HG03442 (cell line): ENCODE measurements at regions not wholly inside any gene's neighbourhood (a gene's known extent, or its start where the extent isn't known, plus 50 kb on each side); places are given as distances from the start of the nearest gene placed in this dataset.

Experiments used
- ATAC-seq: cut with Tn5 transposase; IDR thresholded peaks from one replicate; pipeline ENCODE4 v1.9.1; 2021; ENCODE audit warnings: mild to moderate bottlenecking, moderate library complexity; ENCODE audit not compliant: unreplicated experiment

DNA sequence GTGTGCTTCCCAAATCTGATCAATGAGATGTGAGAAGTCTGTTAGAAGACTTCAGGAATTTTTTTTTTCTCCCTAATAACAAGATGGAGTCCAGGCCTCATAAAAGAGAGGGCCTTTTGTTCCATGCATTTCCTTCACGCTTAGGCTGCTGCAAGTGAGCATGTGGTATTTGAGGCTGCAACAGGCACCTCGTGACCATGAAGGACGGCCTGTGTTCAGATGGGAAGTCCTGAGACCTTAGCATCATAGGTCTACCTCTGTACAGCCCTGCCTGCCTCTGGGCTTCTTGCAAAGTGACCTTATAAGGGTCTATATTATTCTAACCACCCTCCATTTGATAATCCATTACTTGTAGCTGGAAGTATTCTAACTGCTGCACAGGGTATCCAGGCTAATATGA is 86.6 kb downstream of the BOD1 start:
- no peak for ATAC-seq

DNA sequence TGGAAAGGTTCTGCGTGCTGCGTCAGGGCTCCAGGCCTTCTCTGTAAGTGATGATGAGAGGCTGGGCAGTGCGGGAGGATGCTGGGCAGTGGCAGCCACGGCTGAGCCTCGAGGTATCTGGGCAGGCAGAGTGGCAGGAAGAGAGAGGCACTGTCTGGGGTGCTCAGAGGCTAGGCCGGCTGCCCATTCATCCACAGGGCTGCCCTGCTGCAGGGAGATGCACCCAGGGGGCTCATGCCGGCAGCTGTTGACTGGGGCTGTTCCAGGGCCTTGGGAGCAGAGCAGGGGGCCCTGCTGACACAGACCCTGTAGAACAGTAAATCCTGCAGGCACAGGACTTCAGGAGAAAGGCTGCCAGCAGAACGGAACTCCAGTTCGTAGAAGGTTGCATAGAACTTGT is 88.8 kb downstream of the BOD1 start:
- no peak for ATAC-seq

DNA sequence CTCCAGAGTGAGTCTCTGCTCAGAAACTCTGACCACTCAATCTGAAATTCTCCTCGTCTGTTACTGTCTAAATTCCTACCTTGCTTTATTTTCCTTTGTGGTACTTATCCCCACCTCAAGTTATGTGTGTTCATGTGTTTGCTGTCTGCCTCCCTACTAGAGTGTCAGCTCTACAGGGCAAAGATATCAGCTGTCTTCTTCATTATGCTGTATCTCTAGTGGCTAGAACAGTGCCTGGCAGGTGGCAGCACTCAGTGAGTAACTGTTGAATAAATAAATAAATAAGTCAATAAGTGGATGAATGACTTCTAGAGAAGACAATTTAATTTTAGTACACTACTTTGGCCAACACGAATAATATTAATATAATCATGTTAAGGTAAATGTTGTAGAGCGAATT is 92.3 kb downstream of the BOD1 start:
- no peak for ATAC-seq

DNA sequence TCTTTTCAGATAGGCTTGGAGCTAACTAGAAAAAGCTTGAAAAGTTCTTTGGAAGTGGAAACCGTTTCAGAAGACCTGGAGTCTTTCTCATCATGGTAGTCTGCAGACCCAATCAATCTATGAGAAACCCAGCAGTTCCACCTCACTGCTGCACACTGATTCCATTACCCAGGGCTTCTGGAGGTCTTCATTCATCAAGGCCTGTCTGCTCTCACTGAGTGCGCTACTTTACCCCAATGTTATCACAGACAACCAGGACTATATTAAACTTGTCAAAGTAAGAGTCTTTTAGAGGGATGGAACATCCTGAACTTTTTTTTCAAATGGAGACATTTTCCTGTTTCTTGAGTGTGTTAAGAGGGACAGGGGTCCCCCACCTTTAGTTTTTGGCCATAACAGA is 93.1 kb downstream of the BOD1 start:
- ATAC-seq, result no peak

DNA sequence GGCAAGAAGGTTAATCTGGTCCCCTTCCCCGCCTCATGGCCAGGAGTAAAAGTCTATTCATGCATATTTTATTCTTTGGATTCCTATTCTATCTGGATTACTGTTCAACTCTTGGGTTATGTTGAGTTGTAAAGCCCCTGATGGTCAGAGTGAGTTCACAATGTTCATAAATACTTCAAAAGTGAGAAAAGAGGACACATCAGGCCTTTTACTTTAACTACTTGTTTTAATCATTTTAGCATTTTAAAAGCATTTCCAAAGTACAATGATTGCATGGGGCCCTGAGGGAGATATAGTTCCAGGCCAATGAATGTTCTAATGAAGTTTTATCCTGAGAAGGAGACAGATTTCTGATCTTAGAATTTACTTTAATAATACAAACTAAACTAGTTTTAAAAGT is 93.9 kb downstream of the BOD1 start:
- ATAC-seq, result no peak

DNA sequence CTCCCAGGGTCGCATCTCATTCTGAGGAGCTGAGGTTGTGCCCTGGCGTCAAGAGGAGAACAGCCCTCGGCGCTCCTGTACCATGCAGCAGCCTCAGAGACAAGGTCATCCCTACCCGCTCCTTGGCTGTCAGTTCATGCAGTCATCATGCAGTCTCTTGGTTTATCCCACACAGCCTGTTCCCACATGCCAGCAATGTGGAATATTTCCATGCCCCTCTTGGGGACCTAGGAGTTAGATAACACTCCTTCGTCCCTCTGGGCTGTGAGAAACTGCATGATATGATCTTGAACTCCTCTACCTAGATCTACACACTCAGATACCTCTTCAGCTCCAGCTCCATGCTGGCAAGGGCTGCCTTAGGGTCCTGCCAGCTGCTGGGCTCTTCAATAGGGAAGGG is 97.6 kb downstream of the BOD1 start:
- ATAC-seq, result no peak

DNA sequence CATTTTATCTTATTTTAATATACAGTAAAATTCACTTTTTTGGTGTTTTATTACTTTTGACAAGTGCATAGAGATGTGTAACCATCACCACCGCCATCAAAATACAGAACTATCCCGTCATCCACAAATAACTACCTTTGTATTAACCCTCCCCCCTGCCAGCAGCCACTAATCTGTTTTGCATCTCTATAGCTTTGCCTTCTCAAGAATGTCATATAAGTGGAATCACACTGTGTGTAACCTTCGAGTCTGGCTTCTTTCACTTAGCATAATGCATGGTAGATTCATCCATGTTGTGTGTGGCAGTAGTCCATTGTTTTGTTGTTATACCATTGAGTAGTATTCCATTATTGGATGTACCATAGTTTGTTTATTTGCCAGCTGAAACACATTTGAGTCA is 98.8 kb downstream of the BOD1 start:
- no peak for ATAC-seq

DNA sequence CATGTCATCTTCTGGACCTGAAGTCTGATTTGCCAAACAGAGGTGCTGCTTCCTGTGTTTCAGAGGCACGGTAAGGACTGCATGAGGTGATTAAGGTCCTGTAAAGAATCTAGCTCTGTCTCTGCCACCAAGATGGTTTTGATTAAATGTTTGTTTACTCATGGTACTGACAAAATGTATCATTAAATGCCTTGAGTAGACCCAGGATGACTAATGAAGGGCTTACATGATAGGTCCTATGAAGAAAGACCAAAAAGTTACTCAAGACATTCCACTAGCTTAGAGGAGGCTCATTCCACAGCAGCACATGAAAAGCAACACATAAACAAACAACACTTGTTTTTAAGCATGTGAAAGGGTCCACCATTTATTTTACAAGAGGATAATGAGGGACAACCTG is 100.9 kb downstream of the BOD1 start:
- ATAC-seq, result no peak

DNA sequence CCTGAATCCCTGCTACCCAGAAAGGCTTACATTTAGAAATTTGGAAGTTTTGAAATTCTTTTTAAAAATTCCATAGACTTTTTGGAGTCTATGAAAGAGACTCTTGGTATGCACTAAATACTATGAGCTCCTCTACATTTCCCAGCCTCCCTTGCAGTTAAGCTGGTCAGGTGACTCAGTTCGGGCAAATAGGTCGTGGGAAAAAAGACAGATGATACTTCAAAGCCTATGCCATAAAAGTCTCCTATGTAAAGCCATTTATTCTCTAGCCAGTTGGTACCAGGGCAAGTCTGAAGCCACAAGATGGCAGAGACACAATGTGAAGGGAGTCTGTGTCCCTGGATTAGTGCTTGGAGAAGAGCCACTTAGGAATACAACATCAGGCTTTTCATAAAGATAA is 101.8 kb downstream of the BOD1 start:
- no peak for ATAC-seq

DNA sequence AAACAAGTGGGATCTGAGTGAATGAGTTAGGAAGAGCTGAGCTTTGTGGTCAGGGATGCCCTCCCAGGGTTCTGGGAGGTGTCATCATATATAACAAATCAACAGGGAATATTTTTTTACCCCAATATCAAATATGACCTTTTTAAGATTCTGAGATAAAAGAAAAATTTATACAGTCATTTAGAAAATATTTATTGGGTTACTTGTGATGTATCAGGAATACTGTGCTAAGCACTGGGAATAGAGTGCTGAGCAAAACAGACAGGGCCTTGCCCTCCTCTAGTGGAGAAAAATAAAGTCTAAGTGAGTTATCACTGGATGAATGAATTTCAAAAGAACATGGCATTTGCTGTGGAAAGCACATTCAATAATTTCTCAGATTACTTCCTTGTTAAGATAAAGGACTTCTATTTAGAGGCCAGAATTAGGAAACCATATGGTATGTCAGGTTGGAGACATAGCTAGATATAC is 102.9 kb downstream of the BOD1 start:
- ATAC-seq, result no peak

DNA sequence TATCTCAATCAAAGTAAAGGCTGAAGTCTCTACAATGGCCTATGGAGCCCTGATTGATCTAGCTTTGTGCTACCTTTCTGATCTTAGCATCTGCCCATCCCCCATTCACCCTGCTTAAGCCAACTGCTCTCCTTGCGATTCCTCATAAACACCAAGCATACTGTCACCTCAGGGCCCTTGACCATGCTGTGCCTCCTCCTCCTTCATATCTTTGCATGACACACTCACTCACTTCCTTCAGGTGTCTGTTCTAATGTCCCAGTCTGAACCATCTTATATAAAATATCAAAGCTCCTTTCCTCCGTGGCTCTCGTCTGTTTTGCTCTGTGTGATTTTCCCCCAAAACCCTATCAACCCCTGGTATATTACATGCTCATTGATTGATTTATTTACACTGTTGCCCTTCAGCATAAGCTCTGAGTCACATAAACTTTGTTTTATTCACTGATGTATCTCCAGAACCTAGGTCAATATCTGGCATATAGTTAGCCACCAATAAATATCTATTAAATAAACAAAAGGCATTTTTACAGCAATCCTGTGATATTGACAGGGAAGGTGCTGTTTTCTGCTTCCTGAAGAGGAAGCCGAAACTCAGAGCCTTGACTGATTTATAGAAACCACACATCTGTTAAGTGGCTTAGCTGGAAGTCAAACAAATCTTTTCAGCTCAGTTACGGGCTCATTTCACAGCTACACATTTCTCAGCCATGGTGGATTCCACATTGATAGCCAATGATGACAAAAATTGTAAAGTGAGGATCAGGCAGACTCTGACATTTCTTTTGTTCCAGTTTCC is 103.6 kb downstream of the BOD1 start:
- no peak for ATAC-seq

DNA sequence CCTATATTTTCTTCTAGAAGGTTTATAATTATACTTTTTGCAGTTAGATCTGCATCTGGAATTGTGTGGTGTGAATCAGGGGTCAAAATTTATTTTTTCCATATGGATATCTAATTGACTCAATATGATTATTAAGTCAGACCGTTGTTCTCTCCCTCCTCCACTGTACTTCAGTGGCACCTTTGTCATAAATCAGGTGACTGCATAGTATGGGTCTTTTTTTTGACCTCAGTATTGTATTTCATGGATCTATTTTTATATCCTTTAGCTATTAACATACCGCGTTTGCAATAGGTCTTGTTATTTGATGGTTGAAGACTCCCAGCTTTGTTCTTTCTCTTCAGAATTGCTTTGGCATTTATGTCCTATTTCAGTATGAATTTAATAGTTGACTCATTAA is 107.4 kb downstream of the BOD1 start:
- no peak for ATAC-seq

DNA sequence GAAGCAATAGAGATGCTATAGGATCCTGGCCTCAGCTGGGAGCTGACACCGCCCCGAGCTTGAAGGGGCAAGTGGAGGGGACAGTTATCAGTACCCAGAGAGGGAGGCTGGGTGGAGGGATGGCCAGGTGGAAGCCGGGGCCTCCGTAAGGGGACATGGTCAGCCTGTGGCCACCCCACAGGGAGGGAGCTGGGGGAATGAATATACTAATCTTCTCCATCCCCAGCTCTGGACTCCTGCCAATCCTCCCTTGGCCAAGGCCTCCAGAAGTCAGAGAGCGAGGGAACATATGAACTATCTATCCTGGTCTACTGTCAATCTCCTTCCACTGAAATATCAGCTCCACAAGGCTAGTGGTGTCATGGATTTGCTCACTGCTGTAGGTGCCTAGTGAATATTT is 109.3 kb downstream of the BOD1 start:
- ATAC-seq, result no peak

DNA sequence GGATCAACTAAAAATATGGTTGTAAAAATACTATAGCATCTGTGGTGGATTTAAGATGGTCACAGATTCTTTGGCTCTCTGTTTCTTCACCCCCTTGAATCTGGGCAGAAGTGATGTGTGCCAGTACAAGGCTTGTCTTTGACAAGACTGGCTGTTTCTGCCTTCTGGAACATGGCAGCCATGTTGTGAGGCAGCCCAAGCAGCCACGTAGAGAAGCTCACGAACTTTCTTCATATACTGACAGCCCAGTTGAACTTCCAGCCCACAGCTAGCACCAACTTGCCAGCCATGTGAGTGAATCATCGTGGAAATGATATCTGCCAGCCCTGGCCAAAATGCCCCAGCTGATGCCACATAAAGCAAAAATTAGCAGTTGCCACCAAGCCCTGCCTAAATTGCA is 110.8 kb downstream of the BOD1 start:
- ATAC-seq, result no peak

DNA sequence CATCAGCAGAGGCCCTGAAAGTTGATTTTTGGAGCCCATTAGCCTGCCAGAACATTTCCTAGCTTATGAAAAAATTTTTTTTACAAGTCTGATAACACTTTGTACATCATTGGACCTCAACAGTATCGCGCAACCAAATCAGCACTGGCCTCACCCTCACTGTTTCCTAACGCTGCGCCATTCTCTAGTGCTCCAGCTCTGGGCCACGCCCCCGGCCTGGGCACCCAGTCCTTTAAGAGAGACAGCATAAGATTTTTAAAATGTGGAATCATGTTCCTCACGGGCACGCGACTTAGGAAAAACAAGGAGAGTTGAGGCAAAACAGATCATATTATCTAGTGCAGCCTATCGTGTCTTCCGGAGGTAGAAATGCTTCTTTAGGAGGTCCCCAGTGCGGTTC is 114.5 kb downstream of the BOD1 start:
- ATAC-seq, result no peak

DNA sequence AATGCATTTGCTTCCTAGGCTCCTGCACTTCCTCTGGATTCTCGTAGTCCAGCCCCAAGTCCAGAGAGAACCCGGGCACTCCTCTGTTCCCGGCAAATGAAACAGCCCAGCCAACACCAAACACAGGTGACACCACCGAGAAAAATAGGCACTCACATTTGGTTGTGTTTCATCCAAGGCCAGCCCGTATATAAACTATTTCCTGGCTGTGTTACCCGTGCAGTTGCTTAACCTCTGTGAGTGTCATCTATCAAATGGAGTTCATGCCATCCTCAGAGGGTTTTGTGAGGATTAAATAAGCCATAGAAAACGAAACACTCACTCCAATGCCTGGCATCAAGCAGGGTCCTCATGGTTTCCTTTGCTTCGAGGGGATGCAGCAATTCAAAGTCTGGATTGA is 115.2 kb downstream of the BOD1 start:
- no peak for ATAC-seq

DNA sequence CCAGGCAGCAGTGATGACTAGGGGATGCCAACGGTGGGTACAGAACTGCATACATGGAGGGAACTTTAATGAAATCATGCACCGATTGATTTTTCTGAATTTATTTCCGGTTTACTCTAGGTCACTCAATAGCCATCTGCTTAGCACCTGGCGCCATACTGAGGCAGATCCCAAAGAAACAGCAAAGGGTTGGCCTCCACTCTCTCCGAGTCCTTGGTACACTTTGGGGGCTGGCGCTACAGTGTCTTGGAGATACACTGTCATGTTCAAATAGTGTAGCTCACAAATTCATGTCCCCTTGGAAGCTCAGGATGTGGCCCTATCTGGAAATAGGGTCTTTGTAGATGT is 116.3 kb downstream of the BOD1 start:
- no peak for ATAC-seq

DNA sequence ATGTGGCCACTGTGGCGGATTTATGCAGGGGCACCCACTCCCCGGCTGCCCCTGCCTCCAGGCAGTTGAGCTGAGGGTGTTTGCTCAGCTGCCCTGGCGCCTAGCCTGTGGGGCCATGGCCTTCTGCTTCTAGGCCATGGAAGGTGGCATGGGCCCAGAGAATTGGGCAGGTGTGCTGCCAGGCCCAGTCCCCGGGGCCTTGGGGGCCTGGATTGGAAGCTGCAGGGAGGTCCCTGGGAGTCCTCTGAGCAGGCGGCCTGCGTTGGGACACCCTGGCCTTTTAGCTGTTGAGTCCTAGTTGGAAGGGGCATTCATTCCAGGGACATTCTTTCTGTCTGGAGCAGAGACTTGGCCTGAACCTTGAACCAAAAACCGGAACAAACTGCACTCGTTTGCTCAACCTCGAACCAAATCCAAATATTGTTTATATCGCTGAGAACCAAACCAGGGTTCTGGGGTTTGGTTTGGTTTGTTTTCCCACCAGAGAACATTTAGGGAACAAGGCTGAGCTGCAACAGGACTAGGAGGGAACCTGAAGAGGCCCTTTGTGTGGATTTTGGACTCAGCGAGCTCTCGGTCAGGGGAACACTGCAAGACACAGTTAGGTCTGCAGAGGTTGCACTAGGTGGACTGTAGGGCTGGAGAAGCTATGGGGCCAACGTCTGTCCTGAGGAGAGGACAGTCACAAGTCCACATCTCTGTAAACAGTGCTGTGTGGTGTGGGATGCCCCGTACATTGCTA is 116.8 kb downstream of the BOD1 start:
- no peak for ATAC-seq

DNA sequence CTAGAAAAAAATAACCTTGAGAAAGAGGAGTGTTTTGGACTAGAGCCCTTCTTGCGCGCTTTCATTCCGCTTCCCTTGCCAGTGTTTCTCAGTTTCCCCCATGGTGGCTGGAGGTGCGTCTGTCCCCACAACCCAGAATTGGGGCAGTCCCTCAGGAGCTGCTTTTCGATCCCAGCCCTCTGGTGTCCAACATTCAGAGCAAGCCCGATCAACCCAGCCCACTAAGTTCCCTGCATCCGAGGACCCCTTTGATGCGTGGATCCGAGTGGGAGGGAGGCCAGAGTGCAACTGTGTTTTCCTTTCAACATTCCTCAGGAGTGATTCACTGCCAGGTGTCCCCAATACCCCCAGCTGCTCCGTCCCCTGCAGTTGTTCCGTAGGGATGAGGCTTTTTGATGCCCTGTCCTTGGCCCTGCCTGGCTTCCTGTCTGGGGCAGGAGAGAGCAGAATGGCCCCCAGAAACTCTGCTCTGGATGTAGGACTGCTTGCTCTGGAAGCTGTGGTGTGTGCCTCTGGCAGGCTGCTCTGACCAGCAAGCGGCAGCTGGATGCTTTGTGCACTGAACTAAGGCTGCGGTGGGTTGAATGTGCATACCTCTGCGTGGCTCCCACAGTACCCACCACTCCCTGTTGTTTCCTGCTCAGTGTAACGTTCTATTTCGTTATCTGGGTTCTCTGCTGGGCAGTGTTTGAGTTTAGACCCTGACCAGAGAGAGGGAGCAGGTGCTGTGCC is 117.5 kb downstream of the BOD1 start:
- no peak for ATAC-seq

DNA sequence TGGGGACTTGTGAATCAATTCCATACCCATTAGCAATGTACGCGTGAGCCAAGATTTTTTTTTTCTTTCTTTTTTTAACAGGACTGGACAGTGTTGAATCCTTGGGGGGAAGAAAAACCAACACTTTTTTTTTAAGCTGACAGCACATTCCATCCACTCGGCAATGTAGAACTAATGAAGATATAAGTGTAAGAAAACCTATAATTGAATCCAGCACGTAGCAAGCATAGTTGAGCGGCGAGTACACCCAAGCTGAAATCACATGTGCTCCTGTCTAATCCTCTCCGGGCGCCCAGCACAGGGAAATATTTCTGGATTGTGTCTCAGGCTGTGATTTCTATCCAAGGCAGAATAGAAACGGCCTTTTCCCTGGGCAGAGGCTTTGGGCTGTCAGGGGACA is 118.2 kb downstream of the BOD1 start:
- ATAC-seq, result no peak

DNA sequence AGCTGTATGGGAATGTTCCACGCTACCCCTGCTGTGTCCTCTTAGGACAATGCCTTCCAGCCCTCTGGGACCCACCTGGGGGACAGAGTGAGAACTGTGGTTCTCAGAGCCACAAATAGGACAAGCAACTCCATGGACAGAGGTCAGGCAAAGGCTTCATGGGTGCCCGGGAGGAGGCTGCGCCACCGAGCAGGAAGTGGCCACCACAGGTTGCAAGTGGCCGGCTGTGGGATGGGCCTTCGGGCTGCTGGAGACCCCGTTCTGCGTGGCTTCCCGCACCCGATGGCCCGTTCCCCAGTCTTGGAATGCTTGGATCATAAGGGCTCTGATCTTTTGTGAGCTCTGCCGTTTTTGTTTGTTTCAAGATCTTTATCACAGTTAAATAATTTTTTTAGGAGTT is 118.8 kb downstream of the BOD1 start:
- ATAC-seq, result no peak

DNA sequence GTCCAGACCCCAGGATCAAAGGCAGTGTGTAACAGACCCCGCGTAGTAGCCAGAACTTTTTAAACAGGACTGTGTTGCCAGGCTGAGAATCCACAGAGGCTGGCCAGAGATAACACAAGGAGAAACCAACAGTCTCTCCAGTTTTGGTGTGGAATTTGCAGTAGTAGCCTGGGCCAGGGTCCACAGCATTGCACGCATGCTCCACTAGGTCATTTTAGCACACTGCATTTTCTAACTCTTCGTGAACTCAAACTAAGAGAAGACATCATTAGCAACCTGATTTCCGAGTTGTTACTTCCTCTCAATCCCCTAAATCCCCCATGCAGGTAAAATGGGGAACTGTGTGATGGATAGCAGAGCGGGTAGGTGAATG is 119.6 kb downstream of the BOD1 start:
- no peak for ATAC-seq
